OCI-LY3 (cell line): ENCODE measurements at regions not wholly inside any gene's neighbourhood (a gene's known extent, or its start where the extent isn't known, plus 50 kb on each side); places are given as distances from the start of the nearest gene placed in this dataset.
A peak's percentile ranks its signal among the peaks of the same experiment; 100 is the strongest.

Experiments used
- H2AFZ ChIP-seq: fragments of 200-600, 300-600 bp; shearing (Covaris generic); 2 replicates; pipeline ENCODE4 v1.6.0; 2014; ENCODE audit warnings: antibody characterized with exemption, low read depth, low read length
- H3K27ac ChIP-seq: fragments of 200-600, 300-600 bp; sonication (generic); 2 replicates; pipeline ENCODE4 v1.5.1; 2014; ENCODE audit warnings: mild to moderate bottlenecking, low read length, moderate library complexity, mixed read lengths
- H3K27me3 ChIP-seq: fragments of 200-600, 300-600 bp; sonication (generic); 2 replicates; pipeline ENCODE4 v1.6.1; 2014; ENCODE audit warnings: low read depth, low read length, mixed read lengths
- H3K36me3 ChIP-seq: fragments of 200-600, 300-600 bp; sonication (generic); replicated peaks from 2 replicates; pipeline ENCODE3; 2014; ENCODE audit warnings: low read depth, low read length, mixed read lengths
- H3K4me1 ChIP-seq: fragments of 300-600, 200-600 bp; sonication (generic); 2 replicates; pipeline ENCODE4 v1.6.1; 2014; ENCODE audit warnings: low read length, mixed read lengths
- H3K4me2 ChIP-seq: fragments of 200-600, 300-600 bp; sonication (generic); 2 replicates; pipeline ENCODE4 v1.6.1; 2014; ENCODE audit warnings: low read length, mixed read lengths
- H3K4me3 ChIP-seq: fragments of 300-600, 200-600 bp; sonication (generic); 2 replicates; pipeline ENCODE4 v1.5.1; 2014; ENCODE audit warnings: antibody characterized with exemption, mild to moderate bottlenecking, low read length, moderate library complexity
- H3K79me2 ChIP-seq: fragments of 300-600, 200-600 bp; shearing (Covaris generic); 2 replicates; pipeline ENCODE4 v1.6.1; 2014; ENCODE audit warnings: mild to moderate bottlenecking, low read length, mixed read lengths
- H3K9ac ChIP-seq: fragments of 300-600, 200-600 bp; shearing (Covaris generic); 2 replicates; pipeline ENCODE4 v1.6.0; 2014; ENCODE audit warnings: mild to moderate bottlenecking, low read length, moderate library complexity
- H3K9me3 ChIP-seq: fragments of 200-600, 300-600 bp; shearing (Covaris generic); 2 replicates; pipeline ENCODE4 v1.6.1; 2014; ENCODE audit warnings: low read length, mixed read lengths; ENCODE audit not compliant: insufficient read depth
- H4K20me1 ChIP-seq: fragments of 200-600, 300-600 bp; sonication (generic); 2 replicates; pipeline ENCODE4 v1.6.1; 2016; ENCODE audit warnings: low read length, mixed read lengths; ENCODE audit not compliant: insufficient read depth
- CTCF ChIP-seq: fragments of 200-600, 300-600 bp; sonication (generic); IDR thresholded peaks from 2 replicates; pipeline ENCODE4 v1.5.1; 2014; ENCODE audit warnings: antibody characterized with exemption, low read length, low read depth
- EZH2phosphoT487 ChIP-seq: fragments of 200-600 bp; shearing (Covaris generic); IDR thresholded peaks from 2 replicates; pipeline ENCODE4 v1.6.1; 2018; ENCODE audit warnings: antibody characterized with exemption, mixed run types, low read depth

GRCh38 chr5:56580864-56581263 is 234.5 kb upstream of the MAP3K1 start:
- H3K4me2 ChIP-seq = peak overlapping the region; percentile 28
- H3K27me3 ChIP-seq = no peaks in the 10 kb centered on the region
- H3K4me1 ChIP-seq = peaks cover 14% of the 10 kb centered on the region
- no peaks in the 10 kb centered on the region for H3K36me3 ChIP-seq
- no peaks in the 10 kb centered on the region for H4K20me1 ChIP-seq
- no peaks in the 10 kb centered on the region for H3K79me2 ChIP-seq
- no peak overlapping the region for H2AFZ ChIP-seq
- H3K9me3 ChIP-seq = no peaks in the 10 kb centered on the region
- no peak overlapping the region for H3K27ac ChIP-seq
- H3K9ac ChIP-seq = no peak overlapping the region
- TF ChIP-seq CTCF (no peak), EZH2phosphoT487 (no peak)
- no peak overlapping the region for H3K4me3 ChIP-seq

DNA sequence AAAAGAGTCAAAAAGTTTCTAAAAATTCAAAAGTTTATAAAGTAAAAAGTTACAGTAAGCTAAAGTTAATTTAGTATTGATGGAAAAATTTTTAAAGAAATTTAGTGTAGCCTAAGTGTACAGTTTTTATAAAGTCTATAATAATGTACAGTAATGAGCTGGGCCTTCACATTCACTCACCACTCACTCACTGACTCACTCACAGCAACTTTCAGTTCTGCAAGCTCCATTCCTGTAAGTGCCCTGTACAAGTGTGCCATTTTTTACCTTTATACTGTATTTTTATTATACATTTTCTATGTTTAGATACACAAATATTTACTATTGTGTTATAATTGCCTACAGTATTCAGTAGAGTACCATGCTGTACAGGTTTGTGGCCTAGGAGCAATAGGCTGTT is 239.5 kb upstream of the MAP3K1 start:
- H3K4me1 ChIP-seq = peaks cover 9% of the 10 kb centered on the region
- H3K36me3 ChIP-seq = no peaks in the 10 kb centered on the region
- H3K27ac ChIP-seq = no peak overlapping the region
- H2AFZ ChIP-seq = no peak overlapping the region
- H3K4me2 ChIP-seq = no peak overlapping the region
- H3K9me3 ChIP-seq = no peaks in the 10 kb centered on the region
- TF ChIP-seq EZH2phosphoT487 = no peak
- no peak for TF ChIP-seq CTCF
- no peak overlapping the region for H3K9ac ChIP-seq
- H3K4me3 ChIP-seq = no peak overlapping the region
- H3K27me3 ChIP-seq = no peaks in the 10 kb centered on the region
- H4K20me1 ChIP-seq = no peaks in the 10 kb centered on the region
- H3K79me2 ChIP-seq = no peaks in the 10 kb centered on the region

GRCh38 chr5:56574778-56575177 is 240.6 kb upstream of the MAP3K1 start:
- Histone ChIP-seq H2AFZ (no peak overlapping the region), H3K9me3 (no peaks in the 10 kb centered on the region), H3K27me3 (no peaks in the 10 kb centered on the region), H3K4me2 (no peak overlapping the region), H4K20me1 (no peaks in the 10 kb centered on the region), H3K4me3 (no peak overlapping the region), H3K27ac (no peak overlapping the region), H3K79me2 (no peaks in the 10 kb centered on the region), H3K9ac (no peak overlapping the region), H3K36me3 (no peaks in the 10 kb centered on the region), H3K4me1 (peaks cover 5% of the 10 kb centered on the region)
- no peak for TF ChIP-seq EZH2phosphoT487
- no peak for TF ChIP-seq CTCF

- no peaks in the 10 kb centered on the region for H3K9me3 ChIP-seq
- H3K27me3 ChIP-seq = no peaks in the 10 kb centered on the region
- TF ChIP-seq EZH2phosphoT487 (no peak), CTCF (no peak)
- no peak overlapping the region for H3K4me3 ChIP-seq
- no peaks in the 10 kb centered on the region for H4K20me1 ChIP-seq
- H3K36me3 ChIP-seq = no peaks in the 10 kb centered on the region
- H3K9ac ChIP-seq = no peak overlapping the region
- H3K4me1 ChIP-seq = peaks cover 16% of the 10 kb centered on the region
- H2AFZ ChIP-seq = no peak overlapping the region
- H3K27ac ChIP-seq = no peak overlapping the region
- no peaks in the 10 kb centered on the region for H3K79me2 ChIP-seq
- H3K4me2 ChIP-seq = no peak overlapping the region
Observed at GRCh38 chr5:56569566-56569965, 245.8 kb upstream of the MAP3K1 start.
